Fibroblast of villous mesenchyme (primary cell): ENCODE measurements at regions not wholly inside any gene's neighbourhood (a gene's known extent, or its start where the extent isn't known, plus 50 kb on each side); places are given as distances from the start of the nearest gene placed in this dataset.

ENCODE experiments used
- DNase-seq: peaks from one replicate; pipeline ENCODE4 v3.0.0-alpha.2; 2010; ENCODE audit warnings: low read depth
- H3K4me3 ChIP-seq: 2 replicates; pipeline ENCODE4 v1.5.1; 2011; ENCODE audit warnings: low read depth, mild to moderate bottlenecking, low read length
- CTCF ChIP-seq: IDR thresholded peaks from 2 replicates; pipeline ENCODE4 v1.5.1; 2012; ENCODE audit warnings: low read depth, mild to moderate bottlenecking, low read length; ENCODE audit not compliant: insufficient read depth

- no peak for TF ChIP-seq CTCF
- no peak overlapping the region for H3K4me3 ChIP-seq
- DNase-seq, result no peak
Observed at GRCh38 chr12:131372171-131372475, 338.8 kb upstream of the SFSWAP start.

GRCh38 chr12:131372706-131373195, 338.1 kb upstream of the SFSWAP start:
- no peak for TF ChIP-seq CTCF
- DNase-seq, result no peak
- H3K4me3 ChIP-seq, result no peak overlapping the region

- TF ChIP-seq CTCF, result no peak
- H3K4me3 ChIP-seq, result no peak overlapping the region
- no peak for DNase-seq
Observed at GRCh38 chr12:131375261-131375971, 335.5 kb upstream of the SFSWAP start.

GRCh38 chr12:131375972-131376345, 334.9 kb upstream of the SFSWAP start:
- no peak for TF ChIP-seq CTCF
- no peak overlapping the region for H3K4me3 ChIP-seq
- DNase-seq, result no peak

GRCh38 chr12:131378176-131378842, 332.6 kb upstream of the SFSWAP start:
- no peak overlapping the region for H3K4me3 ChIP-seq
- no peak for DNase-seq
- TF ChIP-seq CTCF, result no peak

- no peak for DNase-seq
- no peak for TF ChIP-seq CTCF
- H3K4me3 ChIP-seq, result no peak overlapping the region
Observed at GRCh38 chr12:131378861-131379665, 331.8 kb upstream of the SFSWAP start.
